HCT116 (cell line): ENCODE measurements at regions not wholly inside any gene's neighbourhood (a gene's known extent, or its start where the extent isn't known, plus 50 kb on each side); places are given as distances from the start of the nearest gene placed in this dataset.

Experiments
- ATAC-seq: fragments of 200-7000 bp; cut with Tn5 transposase; 2 replicates; pipeline ENCODE4 v1.9.1; 2020; ENCODE audit warnings: mild to moderate bottlenecking, moderate library complexity
- BruUV-seq: library from RNA; stranded (reverse); fragments of 400-500 nt; replicated peaks from 2 replicates; lab custom pipeline; 2021; lab: Mats Ljungman, UMichigan
- CTCF ChIA-PET: fragments of 300-600 bp; sonication (Branson Sonifier 250); formaldehyde crosslinking; loops from one replicate; lab custom pipeline; 2021; ENCODE audit warnings: antibody characterized with exemption; lab: Charles Lee
- POLR2A ChIA-PET: fragments of 300-600, 350-600 bp; sonication (Branson Sonifier 250); formaldehyde crosslinking; loops from one replicate; lab custom pipeline; 2021; ENCODE audit warnings: antibody characterized with exemption; lab: Charles Lee
- RAD21 ChIA-PET, 2 experiments: fragments of 300-600 bp; sonication (Branson Sonifier 250); formaldehyde crosslinking; loops; one replicate each; lab custom pipeline; 2023; ENCODE audit warnings: low total read pairs in 2 of 2; ENCODE audit not compliant: uncharacterized antibody in 2 of 2, unreplicated experiment in 2 of 2, low non-redundant PET in 1 of 2; lab: Charles Lee
- DNase-seq: peaks from one replicate; pipeline ENCODE4 v3.0.0-alpha.2; 2010; ENCODE audit warnings: low read depth, low spot score
- H2AFZ ChIP-seq: fragments of 200-600 bp; shearing (Covaris generic), sonication (generic); 2 replicates; pipeline ENCODE4 v1.6.1; 2017; ENCODE audit warnings: low read depth, mixed run types, mixed read lengths, antibody characterized with exemption, low read length; ENCODE audit not compliant: poor library complexity, severe bottlenecking
- H3K27ac ChIP-seq: 2 replicates; pipeline ENCODE4 v1.5.1; 2012; ENCODE audit warnings: low read depth, low read length
- H3K27me3 ChIP-seq: fragments of 200-600 bp; sonication (generic); 2 replicates; pipeline ENCODE4 v1.6.1; 2016; ENCODE audit warnings: mixed run types, low read length, mixed read lengths; ENCODE audit not compliant: insufficient read depth
- H3K36me3 ChIP-seq, 2 experiments: fragments of 200-500 bp in 1 of 2; fragments of 200-600 bp in 1 of 2; sonication (Bioruptor generic) in 1 of 2; sonication (generic) in 1 of 2; 2 replicates each; pipeline versions ENCODE4 v1.5.1 to v1.6.1; 2014 to 2016; ENCODE audit warnings: low read length in 2 of 2, inconsistent platforms in 1 of 2, mixed read lengths in 1 of 2, mixed run types in 1 of 2; ENCODE audit not compliant: insufficient read depth in 2 of 2, control insufficient read depth in 1 of 2
- H3K4me1 ChIP-seq, 2 experiments: fragments of 200-600 bp in 1 of 2; sonication (generic) in 1 of 2; 2 replicates each; pipeline versions ENCODE4 v1.5.1 to v1.6.1; 2012 to 2017; ENCODE audit warnings: low read length in 2 of 2, inconsistent platforms in 1 of 2, mild to moderate bottlenecking in 1 of 2, mixed read lengths in 1 of 2, mixed run types in 1 of 2, moderate library complexity in 1 of 2; ENCODE audit not compliant: insufficient read depth in 2 of 2, control insufficient read depth in 1 of 2
- H3K4me2 ChIP-seq: fragments of 200-600 bp; sonication (generic); 2 replicates; pipeline ENCODE4 v1.6.1; 2017; ENCODE audit warnings: mixed run types, low read length, mixed read lengths
- H3K4me3 ChIP-seq, 2 experiments: fragments of 200-600 bp in 1 of 2; sonication (generic) in 1 of 2; replicated peaks in 1 of 2; 2 replicates each; pipeline ENCODE4 v1.5.1; 2011 to 2016; ENCODE audit warnings: low read length in 2 of 2, control low read depth in 1 of 2, low read depth in 1 of 2, mild to moderate bottlenecking in 1 of 2, mixed read lengths in 1 of 2, mixed run types in 1 of 2
- H3K79me2 ChIP-seq: fragments of 200-600 bp; sonication (generic); 2 replicates; pipeline ENCODE4 v1.6.1; 2017; ENCODE audit warnings: mild to moderate bottlenecking, mixed run types, low read length, moderate library complexity, mixed read lengths; ENCODE audit not compliant: insufficient read depth
- H3K9ac ChIP-seq: fragments of 200-600 bp; sonication (generic); 2 replicates; pipeline ENCODE4 v1.6.1; 2016; ENCODE audit warnings: low read length, mixed read lengths
- H3K9me2 ChIP-seq: fragments of 200-600 bp; sonication (generic), shearing (Covaris generic); 2 replicates; pipeline ENCODE4 v1.6.1; 2017; ENCODE audit warnings: mixed run types, mild to moderate bottlenecking, moderate library complexity; ENCODE audit not compliant: insufficient read depth
- H3K9me3 ChIP-seq, 2 experiments: fragments of 200-500 bp in 1 of 2; fragments of 200-600 bp in 1 of 2; sonication (Bioruptor generic) in 1 of 2; sonication (generic) in 1 of 2; 2 replicates each; pipeline ENCODE4 v1.6.1; 2014 to 2017; ENCODE audit warnings: low read length in 2 of 2, mixed read lengths in 2 of 2, inconsistent platforms in 1 of 2, low read depth in 1 of 2, mild to moderate bottlenecking in 1 of 2, mixed run types in 1 of 2, moderate library complexity in 1 of 2; ENCODE audit not compliant: control insufficient read depth in 1 of 2, insufficient read depth in 1 of 2
- H4K20me1 ChIP-seq: fragments of 200-600 bp; sonication (generic), shearing (Covaris generic); 2 replicates; pipeline ENCODE4 v1.6.1; 2017; ENCODE audit warnings: mixed run types, mild to moderate bottlenecking, moderate library complexity; ENCODE audit not compliant: insufficient read depth
- CBX3 ChIP-seq: IDR thresholded peaks from 2 replicates; pipeline ENCODE4 v1.6.1; 2012; ENCODE audit warnings: low read depth
- CEBPB ChIP-seq: IDR thresholded peaks from 2 replicates; pipeline ENCODE4 v1.6.1; 2012; ENCODE audit warnings: low read depth
- ELF1 ChIP-seq: IDR thresholded peaks from 2 replicates; pipeline ENCODE4 v1.6.1; 2012; ENCODE audit warnings: low read depth, borderline replicate concordance
- EZH2 ChIP-seq: fragments of 200-600 bp; sonication (generic); IDR thresholded peaks from 2 replicates; pipeline ENCODE4 v1.6.1; 2017; ENCODE audit warnings: antibody characterized with exemption, mixed run types
- EZH2phosphoT487 ChIP-seq: fragments of 200-600 bp; IDR thresholded peaks from 2 replicates; pipeline ENCODE4 v1.6.1; 2018; ENCODE audit warnings: antibody characterized with exemption, borderline replicate concordance
- FOSL1 ChIP-seq: IDR thresholded peaks from 2 replicates; pipeline ENCODE4 v1.6.1; 2012; ENCODE audit warnings: low read depth
- JUND ChIP-seq: IDR thresholded peaks from 2 replicates; pipeline ENCODE4 v1.6.1; 2012
- MAX ChIP-seq: IDR thresholded peaks from 2 replicates; pipeline ENCODE4 v1.6.1; 2012
- POLR2A ChIP-seq: IDR thresholded peaks from 2 replicates; pipeline ENCODE4 v1.7.0; 2011; ENCODE audit warnings: borderline replicate concordance; ENCODE audit not compliant: insufficient read depth, insufficient read length; ENCODE audit errors: extremely low read depth
- POLR2AphosphoS5 ChIP-seq: IDR thresholded peaks from 2 replicates; pipeline ENCODE4 v1.6.1; 2011; ENCODE audit warnings: mild to moderate bottlenecking, low read depth, low read length, moderate library complexity
- REST ChIP-seq: IDR thresholded peaks from 2 replicates; pipeline ENCODE4 v1.6.1; 2012; ENCODE audit warnings: low read depth
- SIN3A ChIP-seq: IDR thresholded peaks from 2 replicates; pipeline ENCODE4 v1.6.1; 2012; ENCODE audit warnings: low read depth
- TCF7L2 ChIP-seq: IDR thresholded peaks from 2 replicates; pipeline ENCODE4 v1.7.0; 2011; ENCODE audit warnings: borderline replicate concordance, inconsistent platforms; ENCODE audit not compliant: insufficient read depth, insufficient read length; ENCODE audit errors: extremely low read depth
- YY1 ChIP-seq: IDR thresholded peaks from 2 replicates; pipeline ENCODE4 v1.6.1; 2011; ENCODE audit warnings: low read length, low read depth, moderate library complexity, mild to moderate bottlenecking; ENCODE audit not compliant: insufficient replicate concordance; ENCODE audit errors: extremely low read depth
- ZFX ChIP-seq: fragments of 450-650 bp; IDR thresholded peaks from 2 replicates; pipeline ENCODE4 v1.6.1; 2017
- ZNF274 ChIP-seq: fragments of 200-500 bp; sonication (Bioruptor generic); IDR thresholded peaks from 2 replicates; pipeline ENCODE4 v1.6.1; 2014; ENCODE audit warnings: mild to moderate bottlenecking, low read depth, low read length, inconsistent platforms
- intact Hi-C: fragments of 100-400 bp; cut with micrococcal nuclease; formaldehyde crosslinking; loops from 2 replicates; pipeline ENCODE4 v1.10.0; 2022

- H3K36me3 ChIP-seq: no peaks in the 10 kb centered on the region
- DNase-seq (no peak), ATAC-seq (no peak)
- no peak overlapping the region for H3K4me3 ChIP-seq
- H3K27me3 ChIP-seq: no peaks in the 10 kb centered on the region
- intact Hi-C loops: no loop called here
- POLR2A ChIA-PET: no interaction called here
- H3K9ac ChIP-seq: no peak overlapping the region
- H3K9me2 ChIP-seq: no peaks in the 10 kb centered on the region
- H3K9me3 ChIP-seq: no peaks in the 10 kb centered on the region
- no TSS peak for BruUV-seq
- no peak overlapping the region for H3K4me2 ChIP-seq
- H3K27ac ChIP-seq: no peak overlapping the region
- H4K20me1 ChIP-seq: no peaks in the 10 kb centered on the region
- CTCF ChIA-PET: no interaction called here
- TF ChIP-seq MAX: no peak
- no peak for TF ChIP-seq SIN3A
- TF ChIP-seq ZFX: no peak
- no peak for TF ChIP-seq REST
- no peak for TF ChIP-seq CBX3
- TF ChIP-seq TCF7L2: no peak
- no peak for TF ChIP-seq YY1
- no peak for TF ChIP-seq ZNF274
- TF ChIP-seq EZH2: no peak
- no peak for TF ChIP-seq EZH2phosphoT487
- no peak for TF ChIP-seq JUND
- no peak for TF ChIP-seq POLR2AphosphoS5
- no peak for TF ChIP-seq FOSL1
- TF ChIP-seq POLR2A: no peak
- no peak for TF ChIP-seq ELF1
- TF ChIP-seq CEBPB: no peak
- TF ChIP-seq, all 23 proteins: peak for 0
- no peak overlapping the region for H2AFZ ChIP-seq
- RAD21 ChIA-PET: no interaction called here
- H3K4me1 ChIP-seq: no peaks in the 10 kb centered on the region
- no peaks in the 10 kb centered on the region for H3K79me2 ChIP-seq
Observed at GRCh38 chr5:6900247-6901227, 187.3 kb downstream of the TENT4A start.
